ENCODE measurements at regions not wholly inside any gene's neighbourhood (a gene's known extent, or its start where the extent isn't known, plus 50 kb on each side); places are given as distances from the start of the nearest gene placed in this dataset.

- TF ChIP-seq ZNF565 (CRISPR knock-in tag; conservative IDR thresholded peaks at IDR 0.05; ENCODE audit: low read depth): no peak
- TF ChIP-seq GLIS3 (CRISPR knock-in tag; IDR thresholded peaks at IDR 0.05): no peak
- TF ChIP-seq TOX (CRISPR knock-in tag; IDR thresholded peaks at IDR 0.05; ENCODE audit: borderline replicate concordance): no peak
- TF ChIP-seq PATZ1 (CRISPR knock-in tag; IDR thresholded peaks at IDR 0.05; ENCODE audit: borderline replicate concordance): no peak
- TF ChIP-seq TCF4 (CRISPR knock-in tag; IDR thresholded peaks at IDR 0.05; ENCODE audit: borderline replicate concordance): no peak
- no peak for TF ChIP-seq ESRRG (CRISPR knock-in tag; IDR thresholded peaks at IDR 0.05)
- no peak for TF ChIP-seq RARB (CRISPR knock-in tag; IDR thresholded peaks at IDR 0.05)
- no peak for TF ChIP-seq ISL1 (CRISPR knock-in tag; IDR thresholded peaks at IDR 0.05)
- no peak for TF ChIP-seq ZNF8 (CRISPR knock-in tag; IDR thresholded peaks at IDR 0.05)
- TF ChIP-seq PPARA (CRISPR knock-in tag; IDR thresholded peaks at IDR 0.05; ENCODE audit: borderline replicate concordance): no peak
- no peak for TF ChIP-seq ZFP30 (CRISPR knock-in tag; IDR thresholded peaks at IDR 0.05)
- TF ChIP-seq POU6F1 (CRISPR knock-in tag; IDR thresholded peaks at IDR 0.05; ENCODE audit: borderline replicate concordance, low read depth): no peak
- TF ChIP-seq CREB5 (CRISPR knock-in tag; IDR thresholded peaks at IDR 0.05; ENCODE audit: low read depth): no peak
These were observed 633.3 kb downstream of the PTPRC start for GRCh38 chr1:199272139-199272544.
